Endothelial cell (in vitro differentiated cells): ENCODE measurements at regions not wholly inside any gene's neighbourhood (a gene's known extent, or its start where the extent isn't known, plus 50 kb on each side); places are given as distances from the start of the nearest gene placed in this dataset.

Experiments used
- DNase-seq: peaks from one replicate; pipeline ENCODE4 v3.0.0; 2021; ENCODE audit warnings: low spot score
- H3K27ac Mint-ChIP-seq: one replicate; pipeline ENCODE4 v1.8.0; 2021; ENCODE audit warnings: mixed read lengths, inconsistent platforms; ENCODE audit not compliant: unreplicated experiment
- H3K27me3 Mint-ChIP-seq: one replicate; pipeline ENCODE4 v1.8.0; 2021; ENCODE audit warnings: mild to moderate bottlenecking, moderate library complexity, mixed read lengths, inconsistent platforms; ENCODE audit not compliant: unreplicated experiment
- H3K36me3 Mint-ChIP-seq: one replicate; pipeline ENCODE4 v1.8.0; 2021; ENCODE audit warnings: mild to moderate bottlenecking, low read depth, mixed read lengths, inconsistent platforms; ENCODE audit not compliant: unreplicated experiment
- H3K4me1 Mint-ChIP-seq: one replicate; pipeline ENCODE4 v1.8.0; 2021; ENCODE audit warnings: mild to moderate bottlenecking, mixed read lengths, inconsistent platforms; ENCODE audit not compliant: unreplicated experiment
- H3K4me3 Mint-ChIP-seq: one replicate; pipeline ENCODE4 v1.8.0; 2021; ENCODE audit warnings: mild to moderate bottlenecking, mixed read lengths, inconsistent platforms; ENCODE audit not compliant: unreplicated experiment
- H3K9me3 Mint-ChIP-seq: one replicate; pipeline ENCODE4 v1.8.0; 2021; ENCODE audit warnings: mixed read lengths, inconsistent platforms; ENCODE audit not compliant: unreplicated experiment
- CTCF ChIP-seq: fragments of 200-600 bp; sonication (generic); IDR thresholded peaks from one replicate; pipeline ENCODE4 v1.5.0; 2021; ENCODE audit warnings: antibody characterized with exemption; ENCODE audit not compliant: unreplicated experiment

- Mint-ChIP-seq H3K36me3 (peaks cover 6% of the 10 kb centered on the region), H3K9me3 (peaks cover 63% of the 10 kb centered on the region), H3K4me3 (no peak overlapping the region), H3K27ac (no peak overlapping the region), H3K27me3 (peaks cover 10% of the 10 kb centered on the region), H3K4me1 (no peaks in the 10 kb centered on the region)
- no peak for TF ChIP-seq CTCF
- no peak for DNase-seq
Observed at GRCh38 chr10:130958981-130959751, 352.4 kb downstream of the TCERG1L start.

GRCh38 chr10:130959752-130960195 is 351.7 kb downstream of the TCERG1L start:
- H3K4me1 Mint-ChIP-seq: no peaks in the 10 kb centered on the region
- H3K36me3 Mint-ChIP-seq: peaks cover 6% of the 10 kb centered on the region
- peaks cover 7% of the 10 kb centered on the region for H3K27me3 Mint-ChIP-seq
- H3K27ac Mint-ChIP-seq: no peak overlapping the region
- TF ChIP-seq CTCF: no peak
- peaks cover 65% of the 10 kb centered on the region for H3K9me3 Mint-ChIP-seq
- no peak for DNase-seq
- H3K4me3 Mint-ChIP-seq: no peak overlapping the region

- H3K4me3 Mint-ChIP-seq: no peak overlapping the region
- peaks cover 6% of the 10 kb centered on the region for H3K36me3 Mint-ChIP-seq
- no peaks in the 10 kb centered on the region for H3K4me1 Mint-ChIP-seq
- no peak for TF ChIP-seq CTCF
- no peak for DNase-seq
- no peak overlapping the region for H3K27ac Mint-ChIP-seq
- peaks cover 6% of the 10 kb centered on the region for H3K27me3 Mint-ChIP-seq
- H3K9me3 Mint-ChIP-seq: peaks cover 67% of the 10 kb centered on the region
Observed at GRCh38 chr10:130960531-130960930, 351.0 kb downstream of the TCERG1L start.

GRCh38 chr10:130961506-130962239 is 349.8 kb downstream of the TCERG1L start:
- peaks cover 75% of the 10 kb centered on the region for H3K9me3 Mint-ChIP-seq
- TF ChIP-seq CTCF: no peak
- peak overlapping the region; percentile 47 for H3K4me3 Mint-ChIP-seq
- H3K36me3 Mint-ChIP-seq: peaks cover 10% of the 10 kb centered on the region
- H3K27ac Mint-ChIP-seq: no peak overlapping the region
- peaks cover 9% of the 10 kb centered on the region for H3K27me3 Mint-ChIP-seq
- H3K4me1 Mint-ChIP-seq: no peaks in the 10 kb centered on the region
- no peak for DNase-seq
